OCI-LY7 (cell line): ENCODE measurements at regions not wholly inside any gene's neighbourhood (a gene's known extent, or its start where the extent isn't known, plus 50 kb on each side); places are given as distances from the start of the nearest gene placed in this dataset.

Source experiments
- EZH2phosphoT487 ChIP-seq: fragments of 200-600 bp; sonication (generic); IDR thresholded peaks from 2 replicates; pipeline ENCODE4 v1.6.1; 2018; ENCODE audit warnings: low read depth, borderline replicate concordance, mild to moderate bottlenecking, mixed run types, antibody characterized with exemption, low read length, moderate library complexity, mixed read lengths
- TF ChIP-seq, protein P1 (sequence below): fragments of 200-600 bp; sonication (generic); conservative IDR thresholded peaks from 2 replicates; pipeline ENCODE4 v1.5.1; 2014; ENCODE audit warnings: mild to moderate bottlenecking, antibody characterized with exemption, low read length, moderate library complexity, mixed read lengths

- TF ChIP-seq, protein P1, sequence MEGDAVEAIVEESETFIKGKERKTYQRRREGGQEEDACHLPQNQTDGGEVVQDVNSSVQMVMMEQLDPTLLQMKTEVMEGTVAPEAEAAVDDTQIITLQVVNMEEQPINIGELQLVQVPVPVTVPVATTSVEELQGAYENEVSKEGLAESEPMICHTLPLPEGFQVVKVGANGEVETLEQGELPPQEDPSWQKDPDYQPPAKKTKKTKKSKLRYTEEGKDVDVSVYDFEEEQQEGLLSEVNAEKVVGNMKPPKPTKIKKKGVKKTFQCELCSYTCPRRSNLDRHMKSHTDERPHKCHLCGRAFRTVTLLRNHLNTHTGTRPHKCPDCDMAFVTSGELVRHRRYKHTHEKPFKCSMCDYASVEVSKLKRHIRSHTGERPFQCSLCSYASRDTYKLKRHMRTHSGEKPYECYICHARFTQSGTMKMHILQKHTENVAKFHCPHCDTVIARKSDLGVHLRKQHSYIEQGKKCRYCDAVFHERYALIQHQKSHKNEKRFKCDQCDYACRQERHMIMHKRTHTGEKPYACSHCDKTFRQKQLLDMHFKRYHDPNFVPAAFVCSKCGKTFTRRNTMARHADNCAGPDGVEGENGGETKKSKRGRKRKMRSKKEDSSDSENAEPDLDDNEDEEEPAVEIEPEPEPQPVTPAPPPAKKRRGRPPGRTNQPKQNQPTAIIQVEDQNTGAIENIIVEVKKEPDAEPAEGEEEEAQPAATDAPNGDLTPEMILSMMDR: no peak
- no peak for TF ChIP-seq EZH2phosphoT487
Observed at GRCh38 chr1:72891976-72892375, 609.6 kb upstream of the NEGR1 start.
